Stimulated activated naive B cell treated with anti-CD40 and anti-IgM and Interleukin-4, amounts not matched to agents 10 μg/mL and 1 μg/mL and 100 μg/mL, for 72 hours (primary cell): ENCODE measurements at regions not wholly inside any gene's neighbourhood (a gene's known extent, or its start where the extent isn't known, plus 50 kb on each side); places are given as distances from the start of the nearest gene placed in this dataset.

Experiments
- ATAC-seq, 2 donors: fragments of 150-1000 bp; cut with Tn5 transposase; replicated peaks; 2 replicates each; pipeline ENCODE4 v1.10.0; 2021; ENCODE audit warnings: moderate library complexity in 1 of 2
- DNase-seq: peaks from one replicate; pipeline ENCODE4 v3.0.0; 2021
- H3K27ac Mint-ChIP-seq: one replicate; pipeline ENCODE4 v1.8.0; 2022; ENCODE audit warnings: mild to moderate bottlenecking, mixed read lengths
- H3K27me3 Mint-ChIP-seq, 2 donors: one replicate each; pipeline ENCODE4 v1.8.0; 2022; ENCODE audit warnings: mixed read lengths in 2 of 2
- H3K36me3 Mint-ChIP-seq, 2 donors: one replicate each; pipeline ENCODE4 v1.8.0; 2022; ENCODE audit warnings: mixed read lengths in 2 of 2, mild to moderate bottlenecking in 1 of 2
- H3K4me1 Mint-ChIP-seq, 2 donors: one replicate each; pipeline ENCODE4 v1.8.0; 2022; ENCODE audit warnings: mixed read lengths in 2 of 2, mild to moderate bottlenecking in 1 of 2
- H3K4me3 Mint-ChIP-seq, 2 donors: one replicate each; pipeline ENCODE4 v1.8.0; 2022; ENCODE audit warnings: mild to moderate bottlenecking in 2 of 2, mixed read lengths in 2 of 2, moderate library complexity in 1 of 2
- H3K9me3 Mint-ChIP-seq, 2 donors: one replicate each; pipeline ENCODE4 v1.8.0; 2022; ENCODE audit warnings: mixed read lengths in 2 of 2, mild to moderate bottlenecking in 1 of 2

DNA sequence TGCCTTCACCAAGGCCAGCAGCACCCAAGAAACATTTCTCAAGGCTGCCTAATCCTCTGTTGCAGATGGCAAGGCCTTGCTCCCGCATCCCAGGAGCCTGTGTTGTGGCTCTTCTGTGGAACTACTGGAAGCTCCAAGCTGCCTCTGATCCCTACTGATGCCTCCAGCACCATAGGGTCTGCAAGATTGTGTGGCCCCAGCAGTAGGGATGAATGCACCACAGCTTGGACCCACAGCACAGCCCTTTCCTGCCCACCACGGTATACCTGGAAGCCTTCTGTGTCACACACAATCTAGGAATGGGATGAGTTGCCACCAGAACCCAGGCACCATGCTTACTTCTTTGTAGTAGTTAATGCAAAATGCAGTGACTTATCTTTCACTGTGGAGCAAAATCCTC, 291.1 kb upstream of the FOXQ1 start:
- Mint-ChIP-seq H3K4me3 (no peak overlapping the region), H3K36me3 (no peaks in the 10 kb centered on the region), H3K9me3 (peaks cover 6 to 10% of the 10 kb centered on the region in 2 donors), H3K4me1 (no peaks in the 10 kb centered on the region), H3K27ac (no peak overlapping the region), H3K27me3 (peaks cover 8 to 9% of the 10 kb centered on the region in 2 donors)
- DNase-seq (no peak), ATAC-seq (no peak)

DNA sequence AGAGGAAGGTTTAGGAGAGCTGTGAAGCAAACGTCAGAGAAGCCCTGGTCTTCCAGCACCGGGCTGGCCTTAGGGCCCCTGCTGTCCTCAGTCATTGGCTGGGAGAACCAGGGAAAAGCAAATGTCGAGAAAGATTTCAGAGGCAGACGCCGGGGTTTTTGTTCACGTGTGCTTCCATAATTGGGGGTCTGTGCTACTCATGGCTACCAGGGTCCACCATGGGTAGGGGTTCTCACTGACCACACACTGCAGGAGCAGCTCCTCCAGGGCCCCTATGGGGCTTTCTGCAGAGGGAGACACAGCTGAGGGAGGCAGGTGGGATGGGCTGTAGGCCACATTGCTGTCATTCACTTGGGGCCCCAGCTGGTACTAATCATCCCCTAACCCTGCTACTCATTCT, 291.8 kb upstream of the FOXQ1 start:
- ATAC-seq (no peak), DNase-seq (no peak)

DNA sequence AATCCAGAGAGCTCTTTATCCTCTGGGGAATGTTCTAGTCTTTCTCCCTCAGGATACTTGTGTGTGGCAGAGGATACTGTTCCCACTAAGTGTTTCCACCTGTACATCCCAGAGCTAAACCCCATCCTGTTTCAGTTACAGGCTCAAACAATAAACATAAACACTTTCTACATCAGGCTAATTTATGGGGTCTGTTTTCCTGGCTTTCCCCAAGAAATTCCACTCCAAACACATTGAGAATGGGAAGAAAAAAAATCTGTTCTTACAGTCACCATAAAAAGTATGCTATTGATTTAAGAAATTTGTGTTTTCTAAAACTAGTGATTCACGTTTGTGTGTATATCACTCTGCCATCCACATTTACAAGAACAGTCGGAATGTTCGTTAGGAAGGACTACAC, 293.9 kb upstream of the FOXQ1 start:
- ATAC-seq: no peak

More for the DNA sequence above, 291.8 kb upstream of the FOXQ1 start:
- H3K4me3 Mint-ChIP-seq: no peak overlapping the region
- H3K9me3 Mint-ChIP-seq: peaks cover 6 to 10% of the 10 kb centered on the region in 2 donors
- no peaks in the 10 kb centered on the region for H3K36me3 Mint-ChIP-seq
- no peak overlapping the region for H3K27ac Mint-ChIP-seq
- H3K27me3 Mint-ChIP-seq: peaks cover 8 to 9% of the 10 kb centered on the region in 2 donors
- no peaks in the 10 kb centered on the region for H3K4me1 Mint-ChIP-seq

DNA sequence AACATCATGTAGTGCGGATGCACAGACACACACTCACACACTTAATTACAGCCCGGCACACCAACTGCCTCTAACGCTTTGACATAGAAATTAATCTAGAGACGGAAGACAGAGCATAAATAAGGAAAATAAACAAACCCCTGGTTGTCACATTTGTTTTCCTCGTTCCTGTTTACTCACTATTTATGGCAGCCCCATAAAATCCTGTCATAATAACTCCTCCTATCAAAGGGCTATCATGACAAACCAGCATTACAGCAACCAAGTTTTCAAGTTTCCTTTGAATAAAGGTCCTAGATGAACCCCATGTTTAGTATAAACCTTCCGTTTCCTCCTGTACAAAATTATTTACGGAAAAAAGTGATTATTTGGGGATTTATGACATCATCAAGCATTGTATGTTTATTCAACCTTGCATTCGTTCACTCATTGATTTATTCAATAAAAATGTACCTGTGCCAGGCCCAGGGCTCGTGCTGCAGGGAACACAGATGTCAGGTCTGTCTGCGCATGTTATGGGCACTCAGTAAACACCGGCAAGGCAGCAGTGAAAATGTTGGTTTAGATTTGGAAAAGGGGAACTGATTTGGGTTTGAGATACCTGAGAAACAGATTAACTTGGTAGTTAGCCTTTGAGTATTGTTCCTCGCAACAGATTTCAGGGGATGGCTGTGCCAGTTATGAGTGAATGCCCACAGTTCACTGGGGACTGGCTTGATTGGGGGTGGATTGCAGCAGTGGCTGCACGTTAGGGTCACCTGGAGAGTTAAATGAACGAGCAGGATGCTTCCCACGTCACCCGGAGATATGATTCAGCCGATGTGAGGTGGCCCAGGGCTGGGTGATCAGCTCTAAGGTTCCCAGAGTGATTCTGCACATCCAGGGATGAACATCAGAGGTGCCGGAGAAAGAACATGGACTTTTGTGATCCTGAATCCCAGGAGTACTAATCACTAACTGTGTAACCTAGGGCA, 295.3 kb upstream of the FOXQ1 start:
- peaks cover 15 to 16% of the 10 kb centered on the region in 2 donors for H3K27me3 Mint-ChIP-seq
- no peak overlapping the region for H3K4me3 Mint-ChIP-seq
- peaks cover 0 to 2% of the 10 kb centered on the region in 2 donors for H3K36me3 Mint-ChIP-seq
- no peak overlapping the region for H3K27ac Mint-ChIP-seq
- peaks cover 6 to 7% of the 10 kb centered on the region in 2 donors for H3K9me3 Mint-ChIP-seq
- H3K4me1 Mint-ChIP-seq: peaks cover 6% of the 10 kb centered on the region in 2 donors
- ATAC-seq (no peak), DNase-seq (no peak)

More for the DNA sequence above, 293.9 kb upstream of the FOXQ1 start:
- Mint-ChIP-seq H3K27ac (no peak overlapping the region), H3K27me3 (peaks cover 8 to 14% of the 10 kb centered on the region in 2 donors), H3K4me1 (peaks cover 5 to 6% of the 10 kb centered on the region in 2 donors), H3K36me3 (peaks cover 0 to 2% of the 10 kb centered on the region in 2 donors), H3K4me3 (no peak overlapping the region), H3K9me3 (peaks cover 8 to 13% of the 10 kb centered on the region in 2 donors)
- DNase-seq: no peak

DNA sequence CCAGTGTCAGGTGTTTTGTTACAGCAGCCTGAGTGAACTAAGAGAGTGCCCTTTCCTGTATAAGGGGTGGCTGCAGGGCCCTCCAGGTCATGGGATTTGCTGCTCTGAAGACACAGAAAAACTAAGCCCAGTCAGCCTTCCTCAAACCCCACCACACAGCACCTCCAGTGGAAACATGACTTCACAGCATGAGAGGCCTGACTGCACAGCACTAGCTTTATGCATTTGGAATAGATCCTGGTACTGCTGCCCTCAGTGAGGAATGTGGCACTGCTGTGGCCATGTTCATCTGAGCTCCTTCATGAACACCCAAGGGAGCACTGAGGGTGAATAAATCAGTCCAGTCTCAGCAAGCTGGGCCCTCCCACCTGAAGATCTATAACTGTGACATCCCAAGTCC, 296.1 kb upstream of the FOXQ1 start:
- Mint-ChIP-seq H3K9me3 (peaks cover 2 to 6% of the 10 kb centered on the region in 2 donors), H3K27ac (no peak overlapping the region), H3K36me3 (peaks cover 0 to 2% of the 10 kb centered on the region in 2 donors), H3K4me3 (no peak overlapping the region), H3K27me3 (peaks cover 15 to 17% of the 10 kb centered on the region in 2 donors), H3K4me1 (peaks cover 6% of the 10 kb centered on the region in 2 donors)
- ATAC-seq: no peak
- DNase-seq: no peak

- H3K4me1 Mint-ChIP-seq: peaks cover 6% of the 10 kb centered on the region in 2 donors
- no peak for DNase-seq
- H3K9me3 Mint-ChIP-seq: peaks cover 2 to 3% of the 10 kb centered on the region in 2 donors
- H3K27me3 Mint-ChIP-seq: peaks cover 18 to 28% of the 10 kb centered on the region in 2 donors
- peaks cover 0 to 2% of the 10 kb centered on the region in 2 donors for H3K36me3 Mint-ChIP-seq
- ATAC-seq: peak; percentile 18 to 26
- H3K4me3 Mint-ChIP-seq: no peak overlapping the region
- H3K27ac Mint-ChIP-seq: peak overlapping the region; percentile 83
Observed at GRCh38 chr6:1014431-1014807, 297.5 kb upstream of the FOXQ1 start.

GRCh38 chr6:1013656-1014430, 298.1 kb upstream of the FOXQ1 start:
- no peak overlapping the region for H3K4me3 Mint-ChIP-seq

DNA sequence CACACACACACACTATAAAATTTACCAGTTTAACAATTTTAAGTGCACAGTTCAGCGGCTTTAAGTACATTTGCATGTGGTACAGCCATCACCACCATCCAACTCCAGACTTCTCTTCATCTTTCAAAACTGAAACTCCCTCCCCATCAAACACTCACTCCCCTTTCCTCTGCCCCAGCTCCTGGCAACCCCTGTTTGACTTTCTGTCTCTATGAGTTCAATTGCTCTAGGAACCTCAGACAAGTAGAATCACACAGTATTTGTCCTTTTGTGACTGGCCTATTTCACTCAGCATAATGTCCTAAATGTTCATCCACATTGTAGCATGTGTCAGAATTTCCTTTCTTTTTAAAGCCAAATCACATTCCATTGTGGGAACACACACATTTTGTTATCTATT, 302.8 kb upstream of the FOXQ1 start:
- Mint-ChIP-seq H3K36me3 (peaks cover 0 to 2% of the 10 kb centered on the region in 2 donors), H3K4me1 (peaks cover 6 to 11% of the 10 kb centered on the region in 2 donors), H3K27ac (no peak overlapping the region), H3K4me3 (no peak overlapping the region), H3K9me3 (peaks cover 2 to 3% of the 10 kb centered on the region in 2 donors), H3K27me3 (peaks cover 13 to 38% of the 10 kb centered on the region in 2 donors)
- DNase-seq: no peak
- no peak for ATAC-seq

More at GRCh38 chr6:1013656-1014430, 298.1 kb upstream of the FOXQ1 start:
- ATAC-seq (peak; percentile 81 to 86), DNase-seq (peak; percentile 15)
- H3K9me3 Mint-ChIP-seq: peaks cover 2 to 3% of the 10 kb centered on the region in 2 donors
- peaks cover 6 to 11% of the 10 kb centered on the region in 2 donors for H3K4me1 Mint-ChIP-seq
- peaks cover 0 to 2% of the 10 kb centered on the region in 2 donors for H3K36me3 Mint-ChIP-seq
- peak overlapping the region; percentile 83 for H3K27ac Mint-ChIP-seq
- H3K27me3 Mint-ChIP-seq: peaks cover 18 to 30% of the 10 kb centered on the region in 2 donors

DNA sequence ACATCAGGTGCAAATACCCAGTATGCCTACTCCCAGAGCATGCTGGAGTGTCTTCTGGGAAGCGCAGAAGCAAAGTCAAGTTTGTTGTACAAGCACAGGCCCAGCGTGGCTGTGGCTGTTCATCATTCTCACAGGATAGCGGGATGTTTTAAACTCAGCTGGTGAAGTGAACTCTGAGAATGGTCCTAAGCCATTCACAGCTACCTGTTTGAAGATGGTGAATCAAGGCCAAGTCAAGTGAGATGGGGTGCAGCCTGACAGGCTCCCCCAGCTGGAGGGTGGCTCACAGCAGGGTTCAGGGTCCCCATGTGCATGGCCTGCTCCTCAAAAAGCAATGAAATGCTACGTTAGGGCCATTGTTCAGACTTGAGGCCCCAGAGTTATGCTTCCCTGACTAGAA, 304.7 kb upstream of the FOXQ1 start:
- Mint-ChIP-seq H3K9me3 (peaks cover 0 to 1% of the 10 kb centered on the region in 2 donors), H3K27me3 (peaks cover 6 to 48% of the 10 kb centered on the region in 2 donors), H3K27ac (no peak overlapping the region), H3K4me3 (no peak overlapping the region), H3K36me3 (no peaks in the 10 kb centered on the region), H3K4me1 (peaks cover 0 to 5% of the 10 kb centered on the region in 2 donors)
- DNase-seq: no peak
- no peak for ATAC-seq

DNA sequence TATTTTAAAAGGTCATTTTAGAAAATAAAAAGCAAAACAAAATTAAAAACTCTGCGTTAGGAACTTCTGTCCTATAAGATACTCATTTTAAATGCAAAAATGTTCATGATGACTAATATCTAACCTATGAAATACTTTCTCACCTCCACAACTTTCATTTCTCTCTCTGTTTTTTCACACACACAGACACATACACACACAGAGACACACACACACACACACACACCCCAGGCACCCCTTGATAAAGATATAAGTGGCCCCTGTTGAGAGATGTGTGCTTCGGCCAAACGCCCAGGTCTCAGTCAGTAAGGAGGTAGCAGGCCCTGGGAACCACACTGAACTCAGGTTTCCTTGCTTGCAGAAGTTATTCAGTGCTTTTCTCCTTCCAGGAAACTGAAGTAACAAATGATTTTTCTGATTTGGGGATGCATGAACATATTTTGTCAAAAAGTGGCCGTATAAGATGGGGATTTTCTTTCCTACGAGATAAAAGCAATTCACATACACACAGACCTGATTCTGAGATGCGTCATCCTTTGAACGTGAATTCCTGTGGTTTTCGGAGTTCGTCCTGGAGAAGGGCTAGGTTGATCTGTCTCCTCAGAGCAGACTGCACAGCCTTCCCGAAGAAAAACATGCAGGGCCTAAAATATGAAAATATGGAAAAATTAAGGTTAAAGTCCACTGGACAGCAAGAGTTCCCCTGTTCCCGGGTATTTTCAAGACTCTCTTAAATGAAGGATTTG, 306.8 kb upstream of the FOXQ1 start:
- peaks cover 0 to 43% of the 10 kb centered on the region in 2 donors for H3K27me3 Mint-ChIP-seq
- H3K4me1 Mint-ChIP-seq: peaks cover 0 to 5% of the 10 kb centered on the region in 2 donors
- no peaks in the 10 kb centered on the region for H3K36me3 Mint-ChIP-seq
- DNase-seq (no peak), ATAC-seq (no peak)
- H3K4me3 Mint-ChIP-seq: no peak overlapping the region
- H3K27ac Mint-ChIP-seq: no peak overlapping the region
- peaks cover 0 to 1% of the 10 kb centered on the region in 2 donors for H3K9me3 Mint-ChIP-seq

DNA sequence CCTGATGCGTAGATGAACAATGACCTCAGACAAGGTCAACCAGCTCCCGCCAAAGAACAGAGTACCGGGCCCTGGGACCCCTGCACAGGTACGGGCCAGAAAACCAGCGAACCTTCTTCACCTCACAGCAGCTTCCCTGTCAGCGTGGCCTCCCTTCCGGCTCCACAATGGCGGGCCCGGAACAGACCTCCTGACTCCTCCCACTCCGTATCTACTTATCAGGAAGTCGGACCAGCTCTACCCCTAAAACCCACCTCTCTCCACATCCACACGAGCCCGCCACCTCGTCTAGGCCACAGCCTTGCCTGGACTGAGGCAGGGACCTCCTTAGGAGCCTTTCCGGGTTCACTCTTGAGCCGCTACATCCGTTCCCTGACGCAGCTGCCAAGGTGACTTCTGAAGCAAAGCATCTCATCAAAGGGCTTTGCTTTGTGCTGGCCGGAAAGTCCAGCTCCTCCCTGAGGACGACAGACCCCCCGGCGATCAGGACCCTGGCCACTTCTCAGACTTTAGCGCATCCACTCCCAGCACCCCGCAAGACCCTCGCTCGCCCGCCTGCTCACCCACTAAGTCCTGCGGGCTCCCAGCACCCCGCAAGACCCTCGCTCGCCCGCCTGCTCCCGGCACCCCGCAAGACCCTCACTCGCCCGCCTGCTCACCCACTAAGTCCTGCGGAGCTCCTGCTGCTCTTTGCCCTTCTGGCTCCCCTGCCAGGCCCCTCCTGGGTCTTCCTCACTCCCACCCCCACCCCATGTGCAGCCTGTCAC, 308.3 kb upstream of the FOXQ1 start:
- Mint-ChIP-seq H3K36me3 (no peaks in the 10 kb centered on the region), H3K9me3 (peaks cover 0 to 1% of the 10 kb centered on the region in 2 donors), H3K27ac (no peak overlapping the region), H3K27me3 (peaks cover 0 to 35% of the 10 kb centered on the region in 2 donors), H3K4me3 (no peak overlapping the region), H3K4me1 (no peaks in the 10 kb centered on the region)
- DNase-seq: no peak
- no peak for ATAC-seq

- H3K4me3 Mint-ChIP-seq: no peak overlapping the region
- H3K9me3 Mint-ChIP-seq: peaks cover 0 to 1% of the 10 kb centered on the region in 2 donors
- no peak overlapping the region for H3K27ac Mint-ChIP-seq
- ATAC-seq: no peak
- no peaks in the 10 kb centered on the region for H3K4me1 Mint-ChIP-seq
- H3K27me3 Mint-ChIP-seq: peaks cover 3 to 35% of the 10 kb centered on the region in 2 donors
- H3K36me3 Mint-ChIP-seq: no peaks in the 10 kb centered on the region
- no peak for DNase-seq
Observed at GRCh38 chr6:1002989-1003388, 308.9 kb upstream of the FOXQ1 start.

DNA sequence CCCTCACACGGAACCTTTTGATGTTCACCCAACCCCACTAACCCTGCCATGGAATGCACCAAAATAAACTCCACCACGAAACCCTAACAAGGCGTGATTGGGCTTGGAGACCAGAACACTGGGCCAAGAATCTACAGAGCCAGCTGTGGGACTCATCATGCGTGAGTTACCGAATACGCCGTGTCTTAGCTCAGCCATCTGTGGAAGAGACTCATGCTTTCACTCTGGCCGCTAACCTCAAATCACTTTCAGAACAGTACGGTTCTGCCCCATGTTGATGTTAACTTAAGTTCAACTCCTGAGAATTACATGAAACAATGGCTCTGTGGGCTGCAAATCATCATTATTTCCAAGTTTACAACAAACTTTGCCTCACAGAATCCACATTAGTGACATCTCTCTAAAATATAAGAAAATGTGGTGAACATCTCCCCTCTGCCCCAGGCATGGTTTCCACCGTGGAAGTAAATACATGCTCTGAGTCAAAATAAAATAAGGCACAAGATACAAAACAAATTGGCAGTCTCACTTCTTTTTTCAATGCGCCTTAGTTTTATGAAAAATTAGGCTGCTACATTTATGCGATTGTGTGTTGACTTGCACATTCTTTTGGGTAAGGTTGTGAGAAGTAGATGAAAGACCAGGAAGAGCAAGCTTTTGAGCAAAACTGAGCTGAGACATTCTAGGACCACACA, 308.9 kb upstream of the EXOC2 start:
- H3K36me3 Mint-ChIP-seq: no peaks in the 10 kb centered on the region
- no peak overlapping the region for H3K27ac Mint-ChIP-seq
- H3K9me3 Mint-ChIP-seq: peaks cover 0 to 1% of the 10 kb centered on the region in 2 donors
- ATAC-seq: peak in 1 of 2 donors; percentile 39
- H3K4me1 Mint-ChIP-seq: no peaks in the 10 kb centered on the region
- no peak for DNase-seq
- H3K4me3 Mint-ChIP-seq: no peak overlapping the region
- H3K27me3 Mint-ChIP-seq: peaks cover 9 to 43% of the 10 kb centered on the region in 2 donors
